Activated naive CD4-positive, alpha-beta T cell (primary cell): ENCODE measurements at regions not wholly inside any gene's neighbourhood (a gene's known extent, or its start where the extent isn't known, plus 50 kb on each side); places are given as distances from the start of the nearest gene placed in this dataset.

Source experiments
- DNase-seq, 4 experiments: peaks; one replicate each; lab custom pipeline; 2025; lab: John Stamatoyannopoulos, UW

- DNase-seq: no peak
Observed at GRCh38 chr20:57849121-57849520, 139.3 kb upstream of the PMEPA1 start.

DNA sequence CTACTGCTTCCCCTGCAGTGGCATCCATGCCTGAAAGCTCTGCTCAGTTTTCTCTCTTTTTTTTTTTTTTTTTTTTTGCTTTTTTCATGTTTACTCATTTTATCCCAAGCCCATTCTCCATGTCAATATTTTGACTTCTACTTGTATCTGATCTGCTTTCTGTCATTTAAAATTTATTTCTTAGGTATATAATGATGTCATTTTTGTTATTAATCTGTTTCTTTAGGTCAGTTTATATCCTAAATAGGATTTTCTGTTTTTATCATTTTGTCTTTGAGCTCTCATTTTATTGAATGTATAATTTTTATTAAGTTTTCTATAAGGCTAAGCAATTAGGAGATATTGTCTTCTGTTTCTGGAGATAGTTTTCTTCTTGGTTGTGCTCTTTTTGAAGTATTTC lies 138.5 kb upstream of the PMEPA1 start:
- DNase-seq: no peak

DNA sequence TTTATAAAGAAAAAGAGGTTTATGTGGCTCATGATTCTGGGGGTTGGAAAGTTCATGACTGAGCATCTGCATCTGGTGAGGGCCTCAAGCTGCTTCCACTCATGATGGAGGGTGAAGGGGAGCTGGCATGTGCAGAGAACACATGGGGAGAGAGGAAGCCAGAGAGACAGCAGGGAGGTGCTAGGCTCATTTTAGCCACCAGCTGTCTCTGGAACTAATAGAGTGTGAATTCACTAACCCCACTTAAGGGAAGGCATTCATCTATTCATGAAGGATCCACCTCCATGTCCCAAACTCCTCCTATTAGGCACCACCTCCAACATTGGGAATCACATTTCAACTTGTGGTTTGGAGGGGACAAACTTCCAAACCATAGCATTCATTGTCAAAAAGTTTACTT lies 137.3 kb upstream of the PMEPA1 start:
- no peak for DNase-seq

DNA sequence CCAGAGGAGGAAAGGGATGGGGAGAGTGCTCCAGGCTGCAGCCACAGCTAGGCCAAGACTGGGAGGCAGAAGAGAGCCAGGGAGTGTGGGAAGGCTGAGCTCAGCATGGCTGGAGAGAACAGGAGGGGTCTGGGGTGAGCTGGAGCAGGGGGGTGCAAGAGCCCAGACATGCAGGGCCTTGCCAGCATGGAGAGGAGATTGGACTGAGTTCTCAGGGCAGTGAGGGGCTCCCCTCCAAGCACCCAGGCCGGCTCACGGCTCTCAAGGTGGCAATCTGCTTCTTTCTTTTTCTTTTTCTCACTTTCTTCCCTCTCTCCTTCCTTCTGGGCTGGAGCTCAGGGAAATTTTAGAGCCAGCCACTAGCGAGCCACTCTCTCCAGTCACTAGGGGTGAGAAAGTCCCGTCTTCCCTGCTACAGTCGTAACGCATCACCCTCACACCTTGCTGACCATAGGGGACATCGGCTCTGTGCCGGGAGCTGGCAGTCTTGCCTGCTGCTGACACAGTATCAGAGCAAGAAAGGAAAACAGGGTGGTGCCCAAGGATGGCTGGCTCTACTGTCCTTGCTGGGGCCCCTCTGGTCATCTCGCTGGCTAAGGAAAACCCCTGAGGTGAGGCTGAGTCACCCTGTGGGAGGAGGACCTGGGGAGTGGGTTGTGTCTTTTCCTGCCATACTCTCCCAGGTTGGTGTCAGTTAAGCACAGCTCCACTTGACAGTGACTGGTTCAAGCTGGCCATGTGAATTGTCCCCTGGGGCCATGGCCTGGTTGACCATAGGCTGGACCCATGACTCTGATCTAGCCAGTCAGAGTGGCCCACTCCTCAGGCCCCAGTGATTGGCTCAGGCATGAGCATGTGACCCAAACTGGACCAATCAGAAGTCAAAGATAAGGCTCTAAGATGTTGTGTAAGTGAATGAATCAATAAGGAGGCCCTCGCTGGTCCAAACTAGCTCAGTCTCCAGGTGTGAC lies 135.1 kb upstream of the PMEPA1 start:
- DNase-seq: no peak

DNA sequence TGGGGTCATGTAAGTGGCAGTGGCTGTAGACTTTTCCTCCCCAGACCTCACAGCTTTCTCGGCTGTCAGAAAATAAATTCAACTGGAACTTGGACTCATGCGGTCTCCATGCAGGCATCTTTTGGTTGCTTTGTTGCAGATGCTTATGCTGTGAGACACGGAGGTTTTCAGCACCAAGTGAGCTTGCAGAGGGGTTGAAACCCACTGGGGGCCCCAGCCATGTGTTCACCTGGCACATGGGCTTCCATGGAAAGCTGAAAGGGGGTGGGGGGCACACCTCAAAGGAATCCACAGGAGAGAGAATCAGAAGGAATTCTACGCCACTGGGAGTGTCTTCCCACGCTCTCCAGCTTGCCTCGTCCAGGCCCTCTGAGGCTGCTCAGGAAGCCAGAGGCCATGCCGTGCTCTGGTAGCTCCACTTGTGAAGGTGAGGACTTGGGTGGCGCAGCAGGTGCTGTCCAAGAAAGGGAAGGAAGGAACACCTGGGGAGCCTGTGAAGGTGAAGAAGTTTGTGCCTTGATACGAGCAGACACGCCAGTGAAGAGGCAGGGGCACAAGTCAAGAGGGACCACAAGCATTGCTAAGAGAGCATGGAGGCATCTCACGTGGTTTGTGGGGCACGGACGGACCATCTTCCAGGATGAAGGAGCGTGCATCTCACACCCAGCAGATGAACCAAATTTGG lies 134.3 kb upstream of the PMEPA1 start:
- DNase-seq: no peak

GRCh38 chr20:57842720-57843119 lies 132.9 kb upstream of the PMEPA1 start:
- no peak for DNase-seq

DNA sequence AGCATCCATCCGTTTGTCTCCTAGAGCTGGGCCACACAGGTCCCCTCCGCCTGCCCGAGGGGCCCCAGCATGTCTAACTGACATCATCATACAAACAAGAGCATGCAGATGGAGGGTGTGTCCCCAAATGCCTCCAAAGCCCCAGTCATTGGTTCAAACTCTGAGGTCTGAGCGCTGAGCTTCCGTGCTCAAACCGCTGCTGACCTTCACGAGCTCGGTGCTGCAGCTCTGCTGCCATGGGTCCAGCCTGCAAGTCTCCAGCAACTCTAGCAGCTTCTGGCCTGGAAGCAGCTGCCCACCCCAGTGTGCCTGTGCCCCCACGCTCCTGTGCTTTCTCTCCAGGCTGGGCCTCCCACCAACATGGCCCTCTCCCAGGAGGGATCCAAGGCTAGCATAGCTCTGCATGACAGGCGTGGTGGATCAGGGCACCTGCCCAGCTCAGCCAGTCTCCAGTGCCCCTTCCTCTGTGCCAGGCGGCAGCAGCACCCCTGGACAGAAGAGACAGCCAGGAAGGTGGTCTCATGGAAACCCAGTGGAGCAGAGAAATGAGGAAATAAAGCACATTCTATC lies 131.6 kb upstream of the PMEPA1 start:
- DNase-seq: no peak

- DNase-seq: no peak
Observed at GRCh38 chr20:57840504-57841296, 130.9 kb upstream of the PMEPA1 start.

DNA sequence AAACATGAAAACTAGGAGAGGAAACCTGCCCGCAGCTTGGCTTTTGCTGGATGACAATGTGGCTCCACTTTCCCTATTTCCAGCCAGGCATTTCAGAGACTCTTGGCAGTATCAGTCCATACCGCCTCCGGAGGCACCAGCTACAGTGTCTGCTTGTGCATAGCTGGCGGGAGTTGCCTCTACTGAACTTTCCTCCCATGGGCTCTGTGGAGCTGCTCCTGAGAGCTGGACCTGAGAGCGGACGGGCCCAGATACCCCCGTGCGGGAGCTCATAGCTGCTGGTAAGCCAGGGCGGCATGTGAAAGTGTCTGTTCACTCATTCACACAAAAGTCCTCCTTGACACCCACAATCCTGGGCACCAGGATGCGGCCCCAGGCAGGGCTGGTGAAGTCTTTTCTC lies 130.3 kb upstream of the PMEPA1 start:
- no peak for DNase-seq

GRCh38 chr20:57838670-57839151 lies 128.9 kb upstream of the PMEPA1 start:
- no peak for DNase-seq

GRCh38 chr20:57837208-57838035 lies 127.6 kb upstream of the PMEPA1 start:
- no peak for DNase-seq

- no peak for DNase-seq
Observed at GRCh38 chr20:57835588-57836455, 126.0 kb upstream of the PMEPA1 start.

- no peak for DNase-seq
Observed at GRCh38 chr20:57835074-57835452, 125.2 kb upstream of the PMEPA1 start.

- no peak for DNase-seq
Observed at GRCh38 chr20:57834306-57835073, 124.7 kb upstream of the PMEPA1 start.

GRCh38 chr20:57831993-57832585 lies 122.3 kb upstream of the PMEPA1 start:
- DNase-seq: no peak

DNA sequence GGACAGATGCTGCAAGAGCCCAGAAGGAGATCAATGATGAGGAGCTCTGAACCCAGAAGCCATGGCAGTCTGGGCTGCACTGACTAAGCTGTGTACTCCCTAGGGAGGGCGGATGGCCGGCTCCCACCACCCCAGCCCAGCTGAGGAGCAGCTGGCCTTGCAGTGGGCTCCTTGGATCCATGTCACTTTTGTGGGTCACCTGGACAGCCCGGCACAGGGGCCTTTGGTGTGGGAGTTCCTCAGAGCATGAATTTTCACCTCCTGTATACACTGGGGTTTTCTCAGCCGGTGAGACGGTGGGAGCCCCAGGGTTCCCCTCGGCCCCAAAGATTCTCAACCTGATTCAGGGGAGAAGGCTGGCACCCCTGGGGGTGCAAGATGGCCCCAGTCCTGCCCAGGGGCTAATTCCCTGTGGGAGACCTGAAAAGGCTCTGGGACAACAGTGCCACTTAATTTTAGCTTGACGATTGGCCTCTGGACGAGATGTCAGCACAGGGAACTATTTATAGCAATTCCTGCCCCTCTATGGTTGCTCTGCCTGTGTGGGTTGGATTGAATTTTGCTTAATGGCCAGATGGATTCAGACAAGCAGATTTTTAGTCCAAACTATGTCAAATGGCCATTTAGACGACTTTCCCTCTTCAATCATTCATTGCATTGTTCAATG lies 121.6 kb upstream of the PMEPA1 start:
- DNase-seq: no peak

DNA sequence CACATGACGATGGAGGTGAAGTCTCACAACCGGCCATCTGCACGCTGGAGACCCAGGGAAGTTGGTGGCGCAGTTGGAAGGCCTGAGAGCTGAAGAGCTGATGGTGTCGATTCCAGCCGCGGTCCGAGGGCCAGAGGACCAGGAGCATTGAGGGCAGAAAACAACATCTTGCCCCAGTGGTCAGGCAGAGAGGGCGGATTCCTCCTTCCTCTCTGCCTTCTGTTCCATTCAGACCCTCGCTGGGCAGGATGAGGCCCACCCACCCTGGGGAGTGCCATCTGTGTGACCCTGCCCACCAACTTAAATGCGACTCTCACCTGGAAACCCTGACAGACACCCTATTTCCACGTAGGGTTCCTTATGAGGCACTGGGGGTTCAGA lies 120.7 kb upstream of the PMEPA1 start:
- DNase-seq: no peak

- no peak for DNase-seq
Observed at GRCh38 chr20:57829805-57830514, 120.1 kb upstream of the PMEPA1 start.
